HG03045 (cell line): ENCODE measurements at regions not wholly inside any gene's neighbourhood (a gene's known extent, or its start where the extent isn't known, plus 50 kb on each side); places are given as distances from the start of the nearest gene placed in this dataset.
A peak's percentile ranks its signal among the peaks of the same experiment; 100 is the strongest.
"Not testable (repeated sequence)": the region's sequence is repeated elsewhere in the genome, so short reads cannot be mapped to it uniquely, and the experiment has no call there.

Source experiments
- ATAC-seq: cut with Tn5 transposase; IDR thresholded peaks from one replicate; pipeline ENCODE4 v1.9.1; 2021; ENCODE audit warnings: mild to moderate bottlenecking, moderate library complexity; ENCODE audit not compliant: unreplicated experiment

DNA sequence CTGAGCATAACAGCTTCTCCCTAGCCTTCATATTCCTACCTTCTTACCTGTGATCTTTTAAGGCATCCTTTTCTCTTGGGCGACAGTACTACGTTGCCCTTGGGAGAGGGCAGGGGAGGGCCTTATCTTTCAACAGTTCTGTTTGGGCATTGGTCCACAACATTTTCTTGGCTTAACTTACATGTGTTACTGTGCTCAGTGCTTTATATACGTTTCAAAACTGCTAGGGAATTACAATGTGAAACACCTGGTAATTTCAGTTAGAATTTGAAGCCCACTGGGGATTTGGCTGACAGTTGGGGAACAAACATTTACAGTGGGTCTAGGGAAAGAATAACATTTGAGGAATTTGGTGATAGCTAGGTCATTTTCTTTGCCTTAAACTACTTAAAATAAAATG lies 667.1 kb downstream of the PRIM2 start:
- ATAC-seq = not testable (repeated sequence)

DNA sequence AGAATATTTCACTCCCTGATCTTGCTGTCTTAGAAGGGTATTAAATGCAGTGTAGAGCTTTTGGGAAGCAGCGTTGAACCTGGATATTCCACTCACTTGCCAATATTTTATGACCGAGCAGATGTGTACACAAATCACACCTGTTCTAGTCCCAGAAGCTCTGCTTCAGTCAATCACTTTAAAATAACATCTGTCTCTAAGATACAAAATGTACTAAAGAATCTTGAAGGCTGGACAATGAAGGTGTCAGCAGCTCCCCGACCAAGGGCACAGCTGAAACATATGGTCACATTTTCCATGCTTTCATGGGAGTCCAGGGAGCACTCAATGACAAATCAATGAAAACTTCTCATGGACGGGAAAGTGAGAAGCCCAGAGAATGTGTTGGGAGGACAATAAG lies 668.3 kb downstream of the PRIM2 start:
- ATAC-seq = not testable (repeated sequence)

DNA sequence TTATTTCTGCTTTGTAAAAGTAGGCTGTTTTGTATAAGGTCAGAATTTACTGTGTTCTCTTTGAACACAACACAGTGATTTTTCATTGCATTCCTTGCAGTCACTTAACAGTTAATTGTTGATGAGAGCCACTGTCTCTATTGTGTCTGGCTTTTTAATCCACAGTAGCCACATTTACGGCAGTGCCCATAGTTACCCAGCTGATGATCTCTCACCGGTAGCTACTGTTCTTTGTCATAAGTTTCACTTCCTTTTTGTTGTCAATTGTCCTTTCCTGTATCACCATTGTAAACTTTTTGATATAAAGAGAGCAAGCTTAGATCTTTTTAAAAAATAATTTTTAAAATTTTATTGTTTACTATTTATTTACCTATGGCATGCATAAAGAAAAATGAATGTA lies 669.2 kb downstream of the PRIM2 start:
- ATAC-seq = peak; percentile 96

DNA sequence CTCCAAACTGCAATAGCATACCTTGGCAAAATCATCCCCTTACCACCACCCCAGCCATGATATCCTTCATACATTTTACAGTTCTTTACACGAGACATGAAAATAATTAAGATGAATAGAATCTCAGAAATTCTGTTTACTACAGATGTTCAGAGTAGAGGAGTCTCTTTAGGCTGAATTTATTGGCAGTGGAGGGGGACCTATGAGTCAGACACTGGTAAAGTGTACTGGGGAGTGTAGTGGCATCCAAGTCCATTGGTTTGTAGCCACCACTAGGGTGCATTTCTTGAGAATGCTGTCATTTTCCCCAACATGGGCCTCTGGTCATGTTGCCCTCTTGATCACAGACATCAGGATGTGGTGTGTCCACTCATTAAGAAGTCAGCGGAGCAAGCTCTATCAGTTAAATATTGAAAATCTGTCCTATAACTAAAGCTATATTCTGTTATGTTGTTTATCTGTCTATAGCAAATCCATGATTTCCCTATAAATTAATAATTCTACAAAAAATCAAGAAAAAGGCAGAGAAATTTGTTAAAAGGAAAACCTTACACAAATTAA lies 672.2 kb downstream of the PRIM2 start:
- not testable (repeated sequence) for ATAC-seq

DNA sequence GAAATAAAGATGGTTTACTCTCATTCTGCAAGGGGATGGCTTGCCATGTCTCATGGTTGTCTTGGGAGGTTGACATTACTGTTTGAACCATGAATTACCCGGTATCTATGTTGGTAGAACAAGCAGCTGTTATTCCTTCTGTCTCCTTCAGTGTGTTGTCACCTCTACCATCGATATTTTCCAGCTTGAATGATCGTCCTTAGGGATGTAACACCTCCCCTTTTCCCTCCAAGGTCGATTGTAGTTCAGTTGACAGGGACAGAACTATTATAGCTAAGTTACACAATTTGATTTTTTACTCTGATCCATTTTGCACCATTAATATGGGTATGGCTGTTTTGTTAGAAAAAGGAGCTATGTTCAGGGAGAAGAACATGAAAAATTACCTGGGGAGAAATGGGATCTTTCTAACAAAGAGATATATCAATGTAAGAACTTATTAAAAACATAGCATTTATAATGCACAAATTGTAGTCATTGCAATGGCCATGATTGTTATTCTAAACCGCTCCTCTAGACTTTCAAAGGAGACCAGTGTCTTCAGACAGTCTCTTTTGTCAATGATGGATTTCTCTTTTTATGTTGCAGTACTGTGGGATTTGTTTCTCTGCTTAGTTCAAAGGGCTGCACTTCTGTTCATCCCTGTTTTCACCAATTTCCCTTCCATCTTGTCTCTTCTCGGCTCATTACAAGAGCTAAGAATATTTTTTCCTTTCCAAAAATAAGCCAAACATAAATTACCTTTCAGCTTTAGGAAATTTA lies 681.6 kb downstream of the PRIM2 start:
- ATAC-seq = not testable (repeated sequence)

DNA sequence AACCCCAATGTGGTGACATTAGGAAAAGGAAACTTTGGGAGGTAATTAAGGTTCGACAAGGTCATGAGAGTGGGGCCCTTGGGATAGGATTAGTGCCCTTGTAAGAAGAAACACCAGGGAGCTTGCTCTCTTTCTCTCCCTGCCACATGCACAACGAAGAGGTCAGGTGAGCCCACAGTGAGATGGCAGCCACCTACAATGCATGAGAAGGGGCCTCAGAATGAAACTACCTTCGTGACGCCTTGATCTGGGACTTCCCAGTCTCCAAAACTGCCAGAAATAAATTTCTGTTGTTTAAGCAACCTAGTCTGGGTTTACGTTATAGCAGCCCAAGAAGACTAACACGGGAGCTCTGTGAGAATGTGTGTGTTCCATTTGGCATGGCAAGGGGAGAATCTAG lies 682.8 kb downstream of the PRIM2 start:
- ATAC-seq = not testable (repeated sequence)

- ATAC-seq = not testable (repeated sequence)
Measured at GRCh38 chr6:58003417-58004167, 686.2 kb downstream of the PRIM2 start.

DNA sequence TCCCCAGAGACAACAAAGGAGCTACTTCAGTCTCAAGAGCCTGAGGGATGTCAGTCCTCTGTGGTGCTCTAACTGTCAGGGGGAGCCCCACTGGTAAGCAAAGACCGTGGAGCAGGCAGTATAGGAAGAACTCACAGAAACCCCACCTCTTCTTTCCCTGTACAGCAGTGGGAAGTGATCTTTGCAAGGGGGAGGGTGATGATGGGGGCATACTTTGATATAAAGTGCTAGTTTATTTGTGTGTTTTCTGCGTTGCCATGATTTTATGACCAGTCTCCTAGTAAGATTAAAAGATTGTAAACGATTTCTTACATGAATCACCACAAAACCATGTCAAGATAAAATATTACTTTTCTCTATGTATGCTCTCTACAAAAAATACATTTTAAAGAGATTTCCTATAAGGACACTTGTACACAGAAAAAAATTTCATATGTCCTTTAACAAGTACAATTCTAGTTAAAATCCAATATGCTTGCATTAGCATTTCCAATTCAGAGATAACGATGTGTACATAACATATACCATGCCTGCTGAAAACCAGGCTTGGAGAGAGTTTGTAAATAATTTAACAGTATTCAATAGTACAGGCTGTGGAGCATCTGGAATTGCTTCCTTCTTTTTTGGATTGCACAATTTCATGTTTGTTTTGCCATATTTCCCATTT lies 690.0 kb downstream of the PRIM2 start:
- ATAC-seq = not testable (repeated sequence)

- ATAC-seq = not testable (repeated sequence)
Measured at GRCh38 chr6:58008001-58008335, 690.5 kb downstream of the PRIM2 start.

- ATAC-seq = not testable (repeated sequence)
Measured at GRCh38 chr6:58011954-58012600, 694.6 kb downstream of the PRIM2 start.

DNA sequence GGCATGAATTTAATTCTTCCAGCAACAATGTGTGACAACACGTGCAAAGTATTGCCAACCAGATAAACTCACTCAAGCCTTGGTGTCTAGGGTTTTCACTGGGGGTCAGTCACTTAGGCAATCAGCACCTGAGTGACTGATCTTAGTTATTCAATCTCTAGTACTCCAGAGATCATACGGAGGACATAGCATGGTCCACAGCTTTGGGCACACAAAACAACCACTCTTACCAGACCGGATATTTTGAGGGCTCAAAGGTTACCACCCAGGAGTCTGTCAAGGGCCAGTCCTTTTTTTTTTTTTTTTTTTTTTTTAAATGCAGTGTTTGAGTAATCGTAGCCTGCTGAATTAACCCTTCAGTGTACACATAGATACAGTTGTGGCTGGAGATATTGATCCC lies 699.2 kb downstream of the PRIM2 start:
- ATAC-seq = not testable (repeated sequence)

- not testable (repeated sequence) for ATAC-seq
Measured at GRCh38 chr6:58028188-58028587, 710.8 kb downstream of the PRIM2 start.

- ATAC-seq = not testable (repeated sequence)
Measured at GRCh38 chr6:58038213-58038612, 720.8 kb downstream of the PRIM2 start.

DNA sequence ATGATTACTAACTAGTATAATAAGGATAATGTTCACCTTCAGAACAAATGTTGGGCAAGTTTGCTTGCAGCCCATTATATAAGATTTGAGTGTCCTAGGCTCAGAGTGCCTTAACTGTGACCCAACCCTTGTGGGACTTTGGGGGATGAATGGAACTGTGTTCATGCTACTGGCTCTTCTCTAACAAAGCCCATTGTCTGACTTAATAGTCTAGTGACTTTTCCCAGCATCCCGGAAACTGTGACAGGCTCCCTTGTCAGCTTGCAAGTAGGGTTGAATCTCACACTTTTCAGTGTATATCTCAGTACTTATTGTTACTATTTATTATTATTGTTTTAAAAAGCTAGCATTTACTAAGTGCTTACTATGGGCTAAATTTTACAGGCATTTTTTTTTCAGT lies 729.2 kb downstream of the PRIM2 start:
- not testable (repeated sequence) for ATAC-seq

DNA sequence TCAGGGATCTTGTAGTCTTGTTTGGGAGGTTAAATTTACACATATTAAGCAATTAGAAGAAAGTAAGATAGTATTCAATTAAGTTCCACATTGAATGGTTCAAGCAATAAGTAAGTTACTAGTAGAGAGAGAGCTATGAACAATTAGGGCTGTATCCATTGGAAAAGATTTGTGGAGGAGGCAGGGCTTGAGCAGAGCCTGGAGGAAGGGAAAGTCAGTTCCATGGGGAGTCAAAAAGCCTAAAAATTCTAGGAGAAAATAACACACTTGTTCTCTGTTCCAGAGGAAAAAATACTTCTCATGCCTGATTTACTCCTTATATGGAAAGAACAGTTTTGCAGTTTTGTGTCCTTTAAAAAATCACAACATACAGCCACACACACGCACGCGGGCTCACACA lies 730.0 kb downstream of the PRIM2 start:
- not testable (repeated sequence) for ATAC-seq

- ATAC-seq = not testable (repeated sequence)
Measured at GRCh38 chr6:58047865-58048264, 730.4 kb downstream of the PRIM2 start.

DNA sequence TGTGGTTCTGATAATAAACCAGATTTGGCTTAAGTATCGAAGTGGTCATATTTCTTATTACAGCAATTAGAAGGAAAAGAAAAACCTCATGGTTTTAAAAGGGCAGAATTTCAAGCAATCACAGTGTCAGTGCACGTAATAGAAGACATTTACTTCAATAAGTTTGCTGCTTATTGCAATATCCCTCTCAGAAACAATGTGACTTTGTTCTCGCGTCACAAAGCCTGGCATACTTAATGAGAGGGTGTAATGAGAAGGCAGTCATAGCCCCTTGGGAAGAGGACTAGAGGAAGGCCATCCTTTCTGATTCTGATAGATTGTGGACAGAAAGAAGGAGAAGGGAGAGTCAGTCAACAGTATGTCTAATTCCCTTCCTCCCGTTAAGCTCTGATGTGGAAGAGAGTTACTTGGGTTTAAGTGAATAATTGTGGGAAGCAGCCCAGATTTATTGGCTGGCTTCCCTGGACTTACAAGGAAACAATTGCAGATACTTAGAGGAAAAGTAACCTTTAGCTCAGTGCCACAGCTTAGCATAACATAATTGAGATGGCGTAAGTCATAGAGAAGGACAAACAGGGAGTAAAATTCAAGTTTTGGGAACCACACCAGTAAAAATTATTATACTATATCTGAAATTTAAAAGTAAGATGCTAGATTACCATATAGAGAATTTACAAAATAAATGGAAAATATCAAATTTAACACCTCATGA lies 738.2 kb downstream of the PRIM2 start:
- not testable (repeated sequence) for ATAC-seq

GRCh38 chr6:58059701-58060100 lies 742.3 kb downstream of the PRIM2 start:
- ATAC-seq = not testable (repeated sequence)

GRCh38 chr6:58063542-58063941 lies 746.1 kb downstream of the PRIM2 start:
- ATAC-seq = not testable (repeated sequence)

GRCh38 chr6:58067867-58068548 lies 750.6 kb downstream of the PRIM2 start:
- ATAC-seq = not testable (repeated sequence)
